ENCODE measurements at regions not wholly inside any gene's neighbourhood (a gene's known extent, or its start where the extent isn't known, plus 50 kb on each side); places are given as distances from the start of the nearest gene placed in this dataset.

- no peak overlapping the region for H3K4me3 ChIP-seq (replicated peaks; ENCODE audit: low read depth, low read length)
- DNase-seq (ENCODE audit: low read depth): no peak
- TF ChIP-seq, protein P1, sequence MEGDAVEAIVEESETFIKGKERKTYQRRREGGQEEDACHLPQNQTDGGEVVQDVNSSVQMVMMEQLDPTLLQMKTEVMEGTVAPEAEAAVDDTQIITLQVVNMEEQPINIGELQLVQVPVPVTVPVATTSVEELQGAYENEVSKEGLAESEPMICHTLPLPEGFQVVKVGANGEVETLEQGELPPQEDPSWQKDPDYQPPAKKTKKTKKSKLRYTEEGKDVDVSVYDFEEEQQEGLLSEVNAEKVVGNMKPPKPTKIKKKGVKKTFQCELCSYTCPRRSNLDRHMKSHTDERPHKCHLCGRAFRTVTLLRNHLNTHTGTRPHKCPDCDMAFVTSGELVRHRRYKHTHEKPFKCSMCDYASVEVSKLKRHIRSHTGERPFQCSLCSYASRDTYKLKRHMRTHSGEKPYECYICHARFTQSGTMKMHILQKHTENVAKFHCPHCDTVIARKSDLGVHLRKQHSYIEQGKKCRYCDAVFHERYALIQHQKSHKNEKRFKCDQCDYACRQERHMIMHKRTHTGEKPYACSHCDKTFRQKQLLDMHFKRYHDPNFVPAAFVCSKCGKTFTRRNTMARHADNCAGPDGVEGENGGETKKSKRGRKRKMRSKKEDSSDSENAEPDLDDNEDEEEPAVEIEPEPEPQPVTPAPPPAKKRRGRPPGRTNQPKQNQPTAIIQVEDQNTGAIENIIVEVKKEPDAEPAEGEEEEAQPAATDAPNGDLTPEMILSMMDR (IDR thresholded peaks at IDR 0.05; ENCODE audit: low read length, missing control alignments): no peak
Observed at GRCh38 chr3:5462086-5462485, 274.6 kb downstream of the EDEM1 start.

DNA sequence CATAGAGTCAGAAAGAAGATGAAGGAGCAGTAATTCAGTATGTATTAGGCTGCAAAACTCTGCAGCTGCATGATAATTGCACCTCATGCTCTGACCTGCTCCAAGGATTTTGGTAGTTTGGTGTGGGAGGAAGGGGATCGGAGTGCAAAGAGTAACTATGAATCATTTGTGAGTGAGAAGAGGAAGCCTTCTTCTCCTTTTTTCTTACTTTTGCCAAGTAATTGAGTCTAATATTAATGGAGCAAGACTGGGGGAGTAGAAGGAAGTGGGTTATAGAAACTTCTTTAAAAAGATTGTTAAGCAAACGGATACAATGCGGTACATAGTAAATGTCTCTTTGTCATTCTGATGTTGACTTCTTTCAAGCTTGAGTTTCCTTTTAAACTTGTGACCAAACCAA, 276.5 kb downstream of the EDEM1 start:
- DNase-seq (ENCODE audit: low read depth): no peak
- TF ChIP-seq, protein P1 (IDR thresholded peaks at IDR 0.05; ENCODE audit: low read length, missing control alignments): no peak
- no peak overlapping the region for H3K4me3 ChIP-seq (replicated peaks; ENCODE audit: low read depth, low read length)

- TF ChIP-seq, protein P1 (IDR thresholded peaks at IDR 0.05; ENCODE audit: low read length, missing control alignments): no peak
- no peak for DNase-seq (ENCODE audit: low read depth)
- H3K4me3 ChIP-seq (replicated peaks; ENCODE audit: low read depth, low read length): no peak overlapping the region
Observed at GRCh38 chr3:5464649-5465048, 277.1 kb downstream of the EDEM1 start.

DNA sequence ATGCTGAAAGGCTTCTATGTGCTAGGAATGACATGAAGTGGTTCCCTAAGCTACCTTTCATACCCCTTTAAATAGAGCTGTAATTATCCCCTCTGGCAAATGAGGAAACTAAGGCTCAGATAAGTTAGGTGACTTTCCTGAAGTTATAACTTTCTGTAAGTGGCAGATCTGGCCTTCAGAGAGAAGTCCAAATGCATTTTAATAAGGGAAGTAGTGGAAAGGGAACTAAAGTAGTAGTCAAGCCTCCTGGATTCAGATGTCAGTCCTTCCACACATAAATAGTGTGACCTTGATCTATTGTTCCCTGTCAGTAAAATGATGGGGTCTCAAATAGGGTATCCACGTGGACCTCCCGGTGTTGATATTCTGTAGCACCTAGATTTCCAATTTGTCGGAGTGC, 277.7 kb downstream of the EDEM1 start:
- no peak for DNase-seq (ENCODE audit: low read depth)
- TF ChIP-seq, protein P1 (IDR thresholded peaks at IDR 0.05; ENCODE audit: low read length, missing control alignments): no peak
- H3K4me3 ChIP-seq (replicated peaks; ENCODE audit: low read depth, low read length): no peak overlapping the region

DNA sequence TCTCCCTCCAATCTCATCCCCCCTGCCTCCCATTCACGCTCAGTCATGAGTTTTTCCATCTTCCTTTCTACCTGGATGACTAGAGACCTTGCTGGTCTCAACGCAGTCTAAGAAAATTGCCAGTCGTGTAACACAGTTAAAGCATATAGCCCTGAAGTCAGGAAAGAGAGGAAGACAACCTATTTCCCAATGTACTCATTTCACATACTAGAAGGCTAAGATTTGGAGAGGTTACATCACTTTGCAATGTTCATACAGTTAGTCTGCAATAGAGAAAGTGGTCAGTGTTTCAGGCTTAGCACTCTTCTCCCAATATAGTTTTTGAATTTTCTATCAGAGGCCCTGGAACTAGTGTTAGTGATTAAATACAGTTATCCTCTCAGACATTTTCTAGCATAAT, 278.6 kb downstream of the EDEM1 start:
- no peak for DNase-seq (ENCODE audit: low read depth)
- TF ChIP-seq, protein P1 (IDR thresholded peaks at IDR 0.05; ENCODE audit: low read length, missing control alignments): no peak
- no peak overlapping the region for H3K4me3 ChIP-seq (replicated peaks; ENCODE audit: low read depth, low read length)

DNA sequence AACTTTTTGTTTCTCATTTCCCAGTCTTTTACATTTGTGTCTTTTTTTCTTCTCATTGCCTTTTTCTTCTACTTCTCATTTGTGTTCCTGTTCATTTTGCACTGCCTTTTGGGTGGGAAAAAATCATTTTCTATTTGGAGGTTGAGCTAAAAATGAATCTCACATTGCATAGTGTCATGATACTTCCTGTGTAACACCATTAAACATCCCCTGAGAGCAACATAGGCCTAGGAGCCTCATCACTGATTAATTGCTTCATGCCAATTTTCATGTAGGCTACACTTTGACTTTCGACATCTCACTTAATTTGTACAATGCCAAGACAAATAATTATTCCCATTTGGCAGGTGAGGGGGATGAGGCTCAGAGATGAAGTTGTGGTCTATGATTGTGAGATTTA, 279.2 kb downstream of the EDEM1 start:
- DNase-seq (ENCODE audit: low read depth): no peak
- TF ChIP-seq, protein P1 (IDR thresholded peaks at IDR 0.05; ENCODE audit: low read length, missing control alignments): no peak
- H3K4me3 ChIP-seq (replicated peaks; ENCODE audit: low read depth, low read length): no peak overlapping the region

- TF ChIP-seq, protein P1 (IDR thresholded peaks at IDR 0.05; ENCODE audit: low read length, missing control alignments): no peak
- DNase-seq (ENCODE audit: low read depth): no peak
- H3K4me3 ChIP-seq (replicated peaks; ENCODE audit: low read depth, low read length): no peak overlapping the region
Observed at GRCh38 chr3:5473471-5473870, 286.0 kb downstream of the EDEM1 start.
